ENCODE measurements at regions not wholly inside any gene's neighbourhood (a gene's known extent, or its start where the extent isn't known, plus 50 kb on each side); places are given as distances from the start of the nearest gene placed in this dataset.

GRCh38 chr6:134534708-134535149 is 216.8 kb upstream of the SGK1 start:
- H3K9me3 ChIP-seq, result no peaks in the 10 kb centered on the region
- intact Hi-C loops (cut with DNase I), result no loop called here
- no peaks in the 10 kb centered on the region for H3K4me1 ChIP-seq
- TF ChIP-seq CTCF (IDR thresholded peaks at IDR 0.05), result no peak
- no peak for TF ChIP-seq POLR2A (IDR thresholded peaks at IDR 0.05)
- DNase-seq, result no peak
- 90 to 94% methylated on average over 2 of the region's 2 CpGs for WGBS, 2 donors
- H3K27ac ChIP-seq, result no peak overlapping the region
- H3K4me3 ChIP-seq (replicated peaks in 1 of 3), result no peak overlapping the region
- H3K36me3 ChIP-seq, result no peaks in the 10 kb centered on the region
- no peaks in the 10 kb centered on the region for H3K27me3 ChIP-seq

DNA sequence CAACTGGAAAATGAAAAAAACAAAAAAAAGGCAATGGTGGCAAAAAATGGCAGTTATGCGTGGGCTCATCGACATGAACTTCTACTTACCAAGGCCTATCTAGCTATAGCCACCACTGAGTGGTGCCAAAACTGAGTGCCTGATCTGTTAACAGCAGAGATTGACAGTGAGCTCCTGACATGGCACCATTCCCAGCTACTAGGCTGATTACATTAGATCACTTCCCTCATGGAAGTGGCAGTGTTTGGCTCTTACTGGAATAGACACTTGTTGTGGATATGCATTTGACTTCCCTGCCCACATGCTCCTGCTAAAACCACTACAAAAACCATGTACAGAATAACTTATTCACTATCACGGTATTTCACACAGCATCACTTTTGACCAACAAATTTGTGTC is 216.1 kb upstream of the SGK1 start:
- Histone ChIP-seq H3K4me1 (no peaks in the 10 kb centered on the region), H3K27ac (no peak overlapping the region), H3K9me3 (no peaks in the 10 kb centered on the region), H3K27me3 (no peaks in the 10 kb centered on the region), H3K36me3 (no peaks in the 10 kb centered on the region), H3K4me3 (replicated peaks in 1 of 3) (no peak overlapping the region)
- no peak for DNase-seq
- 92 to 93% methylated on average over 3 of the region's 3 CpGs for WGBS, 2 donors
- no peak for TF ChIP-seq POLR2A (IDR thresholded peaks at IDR 0.05)
- TF ChIP-seq CTCF (IDR thresholded peaks at IDR 0.05), result no peak
- intact Hi-C loops (cut with DNase I), result no loop called here

GRCh38 chr6:134532694-134533624 is 215.0 kb upstream of the SGK1 start:
- Histone ChIP-seq H3K36me3 (no peaks in the 10 kb centered on the region), H3K27ac (no peak overlapping the region), H3K9me3 (no peaks in the 10 kb centered on the region), H3K4me3 (replicated peaks in 1 of 3) (no peak overlapping the region), H3K27me3 (no peaks in the 10 kb centered on the region), H3K4me1 (no peaks in the 10 kb centered on the region)
- DNase-seq, result no peak
- no peak for TF ChIP-seq CTCF (IDR thresholded peaks at IDR 0.05)
- 89 to 91% methylated on average over 8 of the region's 8 CpGs for WGBS, 2 donors
- intact Hi-C loops (cut with DNase I), result no loop called here

- Histone ChIP-seq H3K36me3 (no peaks in the 10 kb centered on the region), H3K9me3 (no peaks in the 10 kb centered on the region), H3K4me1 (peaks cover 0 to 7% of the 10 kb centered on the region in 2 donors), H3K27me3 (no peaks in the 10 kb centered on the region), H3K4me3 (replicated peaks in 1 of 3) (no peak overlapping the region), H3K27ac (no peak overlapping the region)
- TF ChIP-seq CTCF (IDR thresholded peaks at IDR 0.05), result no peak
- TF ChIP-seq POLR2A (IDR thresholded peaks at IDR 0.05), result no peak
- DNase-seq, result no peak
- intact Hi-C loops (cut with DNase I), result no loop called here
Measured at GRCh38 chr6:134531611-134532010, 213.7 kb upstream of the SGK1 start.

DNA sequence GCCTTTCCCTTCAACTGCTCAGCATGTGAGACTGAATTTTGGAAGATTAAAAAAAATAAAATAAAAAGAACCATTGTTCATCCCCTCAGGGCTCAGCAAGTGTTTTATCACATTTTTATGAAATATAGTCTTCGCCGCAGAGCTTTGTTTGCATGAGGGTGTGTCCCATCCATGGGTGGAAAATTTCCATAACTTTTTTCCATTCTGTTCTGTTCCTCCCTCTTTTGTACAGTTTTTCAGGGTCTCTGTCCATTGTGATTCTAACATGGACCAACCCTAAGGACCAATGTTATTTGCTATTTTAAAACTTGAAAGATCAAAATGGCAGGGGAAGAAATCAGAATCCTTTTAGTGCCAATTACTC is 213.3 kb upstream of the SGK1 start:
- TF ChIP-seq CTCF (IDR thresholded peaks at IDR 0.05) (no peak), POLR2A (IDR thresholded peaks at IDR 0.05) (no peak)
- H3K9me3 ChIP-seq, result no peaks in the 10 kb centered on the region
- no peak for DNase-seq
- H3K27ac ChIP-seq, result no peak overlapping the region
- no peak overlapping the region for H3K4me3 ChIP-seq (replicated peaks in 1 of 3)
- intact Hi-C loops (cut with DNase I), result no loop called here
- WGBS, 2 donors, result 86 to 90% methylated on average over 2 of the region's 2 CpGs
- no peaks in the 10 kb centered on the region for H3K36me3 ChIP-seq
- peaks cover 0 to 8% of the 10 kb centered on the region in 2 donors for H3K4me1 ChIP-seq
- H3K27me3 ChIP-seq, result no peaks in the 10 kb centered on the region
